Fibroblast of lung (primary cell): ENCODE measurements at regions not wholly inside any gene's neighbourhood (a gene's known extent, or its start where the extent isn't known, plus 50 kb on each side); places are given as distances from the start of the nearest gene placed in this dataset.
A peak's percentile ranks its signal among the peaks of the same experiment; 100 is the strongest.

ENCODE experiments used
- DNase-seq, 2 donors: peaks; one replicate each; pipeline versions ENCODE4 v3.0.0 to v3.0.0-alpha.2; 2010; ENCODE audit warnings: low read depth in 2 of 2
- H2AFZ ChIP-seq: 2 replicates; pipeline ENCODE4 v1.5.1; 2012; ENCODE audit warnings: low read length, control low read depth, inconsistent platforms
- H3K27ac ChIP-seq: 2 replicates; pipeline ENCODE4 v1.5.1; 2011; ENCODE audit warnings: low read length, control low read depth; ENCODE audit not compliant: insufficient read depth
- H3K27me3 ChIP-seq: 2 replicates; pipeline ENCODE4 v1.5.1; 2011; ENCODE audit warnings: mild to moderate bottlenecking, low read length; ENCODE audit not compliant: control insufficient read depth, insufficient read depth
- H3K36me3 ChIP-seq: 2 replicates; pipeline ENCODE4 v1.5.1; 2011; ENCODE audit warnings: low read length; ENCODE audit not compliant: control insufficient read depth, insufficient read depth
- H3K4me1 ChIP-seq: 2 replicates; pipeline ENCODE4 v1.5.1; 2011; ENCODE audit warnings: low read length; ENCODE audit not compliant: control insufficient read depth, insufficient read depth; ENCODE audit errors: extremely low read depth
- H3K4me2 ChIP-seq: 2 replicates; pipeline ENCODE4 v1.5.1; 2011; ENCODE audit warnings: low read length, control low read depth; ENCODE audit not compliant: insufficient read depth; ENCODE audit errors: extremely low read depth
- H3K4me3 ChIP-seq, 4 experiments: fragments of 200-600 bp in 1 of 4; sonication (generic) in 1 of 4; replicated peaks in 1 of 4; 2 replicates each; pipeline ENCODE4 v1.5.1; 2011 to 2016; ENCODE audit warnings: low read length in 4 of 4, low read depth in 3 of 4, mild to moderate bottlenecking in 3 of 4, control low read depth in 2 of 4, inconsistent platforms in 1 of 4, mixed read lengths in 1 of 4; ENCODE audit not compliant: insufficient read depth in 1 of 4; ENCODE audit errors: control extremely low read depth in 1 of 4
- H3K79me2 ChIP-seq: 2 replicates; pipeline ENCODE4 v1.5.1; 2012; ENCODE audit warnings: mild to moderate bottlenecking, low read length, inconsistent platforms; ENCODE audit not compliant: control insufficient read depth, insufficient read depth
- H3K9ac ChIP-seq: 2 replicates; pipeline ENCODE4 v1.5.1; 2011; ENCODE audit warnings: mild to moderate bottlenecking, low read length, control low read depth; ENCODE audit not compliant: insufficient read depth
- H3K9me3 ChIP-seq: 2 replicates; pipeline ENCODE4 v1.5.1; 2012; ENCODE audit warnings: low read depth, low read length; ENCODE audit not compliant: control insufficient read depth, insufficient read depth
- H4K20me1 ChIP-seq: 2 replicates; pipeline ENCODE4 v1.5.1; 2011; ENCODE audit warnings: low read length; ENCODE audit not compliant: control insufficient read depth, insufficient read depth; ENCODE audit errors: extremely low read depth
- CTCF ChIP-seq, 2 donors: IDR thresholded peaks in 1 of 2; conservative IDR thresholded peaks in 1 of 2; 1 replicate in 1 of 2; 2 replicates in 1 of 2; pipeline ENCODE4 v1.5.1; 2011 to 2012; ENCODE audit warnings: low read length in 2 of 2, control low read depth in 1 of 2, inconsistent platforms in 1 of 2, low read depth in 1 of 2, mild to moderate bottlenecking in 1 of 2
- EZH2 ChIP-seq: IDR thresholded peaks from 2 replicates; pipeline ENCODE4 v1.5.1; 2012; ENCODE audit warnings: low read length, control low read depth, mild to moderate bottlenecking; ENCODE audit errors: missing control alignments

- H3K36me3 ChIP-seq: no peaks in the 10 kb centered on the region
- H4K20me1 ChIP-seq: no peaks in the 10 kb centered on the region
- no peaks in the 10 kb centered on the region for H3K27me3 ChIP-seq
- H3K79me2 ChIP-seq: no peaks in the 10 kb centered on the region
- no peak overlapping the region for H3K4me2 ChIP-seq
- no peak overlapping the region for H3K9ac ChIP-seq
- TF ChIP-seq CTCF (conservative IDR thresholded peaks at IDR 0.05 in 1 of 2, IDR thresholded peaks at IDR 0.05 in 1 of 2; ENCODE audit: low read depth in 1 of 2, low read length in 2 of 2) (no peak), EZH2 (no peak)
- DNase-seq: no peak
- H2AFZ ChIP-seq: no peak overlapping the region
- no peak overlapping the region for H3K27ac ChIP-seq
- H3K4me1 ChIP-seq: peaks cover 6% of the 10 kb centered on the region
- H3K9me3 ChIP-seq: no peaks in the 10 kb centered on the region
- H3K4me3 ChIP-seq: no peak overlapping the region
Measured at GRCh38 chr10:4028854-4029583, 244.0 kb upstream of the KLF6 start.

DNA sequence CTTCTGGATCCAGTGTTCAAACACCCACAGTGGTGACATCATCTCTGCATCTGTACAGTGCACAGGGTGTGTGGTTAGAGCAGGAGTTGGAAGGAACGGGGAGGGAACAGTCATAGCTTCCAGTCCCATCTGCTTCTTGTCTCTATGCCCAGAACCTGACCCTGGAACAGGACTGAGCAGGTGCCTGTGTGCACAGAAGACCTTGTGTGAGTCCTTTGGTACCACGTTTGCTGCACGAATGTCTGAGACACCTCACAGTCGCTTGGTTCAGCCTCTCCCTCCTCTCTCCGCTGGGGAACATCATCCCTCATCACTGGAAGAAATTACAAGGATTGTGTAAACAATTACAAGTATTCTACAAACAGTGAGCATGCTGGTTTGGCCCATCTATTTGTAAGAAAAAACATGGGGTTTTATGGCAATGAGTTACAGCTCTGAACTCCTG is 243.0 kb upstream of the KLF6 start:
- no peak overlapping the region for H3K4me2 ChIP-seq
- DNase-seq: peak; percentile 20 to 76

DNA sequence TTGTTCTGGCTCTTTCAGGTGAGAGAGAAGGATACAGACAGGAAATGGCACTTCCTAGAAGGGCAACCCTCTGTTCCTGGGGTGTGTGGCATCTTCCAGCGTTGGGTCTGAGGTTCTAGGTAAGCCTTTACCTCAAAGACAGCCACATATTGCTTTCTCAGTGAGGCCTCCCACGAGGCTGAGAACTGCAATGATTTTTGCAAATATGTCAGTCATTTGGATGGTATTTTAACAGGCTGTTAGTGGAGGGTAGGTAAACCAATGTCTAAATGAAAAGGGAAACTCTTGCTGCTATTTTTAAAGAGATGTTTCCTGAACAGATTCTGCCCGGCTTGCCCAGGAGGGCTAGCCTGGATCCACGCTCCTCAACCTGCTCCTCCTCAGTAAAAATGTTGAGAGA is 240.3 kb upstream of the KLF6 start:
- TF ChIP-seq EZH2 (no peak), CTCF (conservative IDR thresholded peaks at IDR 0.05 in 1 of 2, IDR thresholded peaks at IDR 0.05 in 1 of 2; ENCODE audit: low read depth in 1 of 2, low read length in 2 of 2) (no peak)
- Histone ChIP-seq H3K36me3 (no peaks in the 10 kb centered on the region), H3K9ac (no peak overlapping the region), H3K9me3 (no peaks in the 10 kb centered on the region), H4K20me1 (no peaks in the 10 kb centered on the region), H3K4me2 (no peak overlapping the region), H3K4me3 (no peak overlapping the region), H2AFZ (no peak overlapping the region), H3K27me3 (no peaks in the 10 kb centered on the region), H3K27ac (no peak overlapping the region), H3K4me1 (peaks cover 6% of the 10 kb centered on the region), H3K79me2 (no peaks in the 10 kb centered on the region)
- no peak for DNase-seq

More for the DNA sequence above, 243.0 kb upstream of the KLF6 start:
- Histone ChIP-seq H3K4me1 (peaks cover 6% of the 10 kb centered on the region), H3K9me3 (no peaks in the 10 kb centered on the region), H2AFZ (no peak overlapping the region), H3K79me2 (no peaks in the 10 kb centered on the region), H3K36me3 (no peaks in the 10 kb centered on the region), H4K20me1 (no peaks in the 10 kb centered on the region), H3K27ac (no peak overlapping the region), H3K4me3 (no peak overlapping the region), H3K27me3 (no peaks in the 10 kb centered on the region), H3K9ac (no peak overlapping the region)
- no peak for TF ChIP-seq CTCF (conservative IDR thresholded peaks at IDR 0.05 in 1 of 2, IDR thresholded peaks at IDR 0.05 in 1 of 2; ENCODE audit: low read depth in 1 of 2, low read length in 2 of 2)
- TF ChIP-seq EZH2: no peak
